Gastrocnemius medialis (tissue), 4 donors: ENCODE measurements at regions not wholly inside any gene's neighbourhood (a gene's known extent, or its start where the extent isn't known, plus 50 kb on each side); places are given as distances from the start of the nearest gene placed in this dataset.

Source experiments
- ATAC-seq, 2 donors: fragments of 150-250 bp; one replicate each; pipeline ENCODE4 v1.9.1; 2016
- DNase-seq, 2 donors: peaks; one replicate each; pipeline ENCODE4 v3.0.0-alpha.2; 2019
- H3K27ac ChIP-seq, 4 donors: fragments of 200-600 bp; sonication (generic); 1 replicate in 1 of 4; 2 replicates in 3 of 4; pipeline ENCODE4 v1.5.1; 2016 to 2018; ENCODE audit warnings: mild to moderate bottlenecking in 2 of 4, moderate library complexity in 1 of 4
- H3K27me3 ChIP-seq, 3 donors: fragments of 200-600 bp; sonication (generic) in 2 of 3; 1 replicate in 1 of 3; 2 replicates in 2 of 3; pipeline versions ENCODE4 v1.5.1 to v1.6.0; 2016 to 2019; ENCODE audit warnings: mild to moderate bottlenecking in 1 of 3, moderate library complexity in 1 of 3
- H3K36me3 ChIP-seq, 2 donors: fragments of 200-600 bp; sonication (generic) in 1 of 2; one replicate each; pipeline ENCODE4 v1.5.1; 2017 to 2018
- H3K4me1 ChIP-seq, 2 donors: fragments of 200-600 bp; sonication (generic) in 1 of 2; one replicate each; pipeline ENCODE4 v1.5.1; 2016 to 2017; ENCODE audit warnings: mild to moderate bottlenecking in 2 of 2
- H3K4me3 ChIP-seq, 4 donors: fragments of 200-600 bp; sonication (generic) in 3 of 4; 1 replicate in 1 of 4; 2 replicates in 3 of 4; pipeline ENCODE4 v1.5.1; 2016 to 2019; ENCODE audit warnings: mild to moderate bottlenecking in 2 of 4
- H3K9me3 ChIP-seq, 3 donors: fragments of 200-600 bp; sonication (generic) in 2 of 3; 1 replicate in 1 of 3; 2 replicates in 2 of 3; pipeline ENCODE4 v1.5.1; 2016 to 2019
- CTCF ChIP-seq, 5 experiments: fragments of 450-650 bp in 3 of 5; fragments of 200-600 bp in 2 of 5; sonication (generic) in 2 of 5; IDR thresholded peaks in 4 of 5; conservative IDR thresholded peaks in 1 of 5; 1 replicate in 4 of 5; 2 replicates in 1 of 5; pipeline ENCODE4 v1.5.1; 2016 to 2019; ENCODE audit warnings: antibody characterized with exemption in 5 of 5, mild to moderate bottlenecking in 3 of 5, moderate library complexity in 3 of 5
- POLR2A ChIP-seq, 2 donors: fragments of 450-650 bp; IDR thresholded peaks; one replicate each; pipeline ENCODE4 v1.6.1; 2017; ENCODE audit warnings: antibody characterized with exemption in 2 of 2, mild to moderate bottlenecking in 2 of 2, moderate library complexity in 2 of 2
- in situ Hi-C, 4 donors: fragments of 200-750 bp; cut with MboI; loops; one replicate each; pipeline versions ENCODE4 v1.15.0 to v1.8.0; 2017; ENCODE audit warnings: low sequenced_read_pairs in 4 of 4
- intact Hi-C: fragments of 100-400 bp; cut with DNase I; formaldehyde crosslinking; loops from one replicate; pipeline ENCODE4 v1.15.1; 2023; ENCODE audit warnings: low total_unique reads

DNA sequence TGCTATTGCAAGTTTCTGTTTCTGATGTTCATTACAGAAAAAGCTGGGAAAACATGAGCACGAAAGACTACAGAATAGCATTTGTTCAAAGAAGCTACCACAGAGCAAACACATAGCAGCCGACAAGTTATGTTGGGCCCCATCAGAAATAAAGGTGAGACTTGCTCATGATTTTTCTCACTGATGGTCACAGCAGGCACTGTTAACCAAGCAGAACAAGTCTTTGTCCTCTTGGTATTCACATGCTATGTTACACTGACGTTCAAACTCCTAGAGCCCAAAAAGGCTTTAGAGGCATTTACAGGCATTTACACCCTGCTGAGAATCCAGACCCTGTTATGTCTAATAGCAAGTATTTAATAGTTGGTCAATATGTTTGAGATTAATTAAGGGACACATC is 235.0 kb upstream of the HNMT start:
- in situ Hi-C loops = no loop called here
- no peaks in the 10 kb centered on the region for H3K4me1 ChIP-seq
- H3K36me3 ChIP-seq = no peaks in the 10 kb centered on the region
- TF ChIP-seq POLR2A (IDR thresholded peaks at IDR 0.05) (no peak), CTCF (IDR thresholded peaks at IDR 0.05 in 4 of 5, conservative IDR thresholded peaks at IDR 0.05 in 1 of 5) (no peak)
- ATAC-seq (no peak), DNase-seq (no peak)
- peaks cover 0 to 4% (median 0%) of the 10 kb centered on the region in 3 donors for H3K9me3 ChIP-seq
- no peak overlapping the region for H3K27ac ChIP-seq
- H3K4me3 ChIP-seq = no peak overlapping the region
- intact Hi-C loops = no loop called here
- no peaks in the 10 kb centered on the region for H3K27me3 ChIP-seq

DNA sequence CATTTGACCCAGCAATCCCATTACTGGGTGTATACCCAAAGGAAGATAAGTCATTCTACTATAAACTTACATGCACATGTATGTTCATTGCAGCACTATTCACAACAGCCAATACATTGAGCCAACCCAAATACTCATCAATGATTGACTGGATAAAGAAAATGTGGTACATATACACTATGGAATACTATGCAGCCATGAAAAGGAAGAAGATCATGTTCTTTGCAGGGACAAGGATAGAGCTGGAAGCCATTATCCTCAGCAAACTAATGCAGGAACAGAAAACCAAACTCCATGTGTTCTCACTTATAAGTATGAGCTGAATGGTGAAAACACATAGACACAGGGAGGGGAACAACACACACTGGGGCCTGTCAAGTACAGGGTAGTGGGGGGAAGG is 226.7 kb upstream of the HNMT start:
- H3K4me1 ChIP-seq = no peaks in the 10 kb centered on the region
- no peak overlapping the region for H3K4me3 ChIP-seq
- no peak for ATAC-seq
- H3K36me3 ChIP-seq = no peaks in the 10 kb centered on the region
- intact Hi-C loops = no loop called here
- DNase-seq = no peak
- H3K27ac ChIP-seq = no peak overlapping the region
- in situ Hi-C loops = no loop called here
- TF ChIP-seq POLR2A (IDR thresholded peaks at IDR 0.05) (no peak), CTCF (IDR thresholded peaks at IDR 0.05 in 4 of 5, conservative IDR thresholded peaks at IDR 0.05 in 1 of 5) (no peak)
- H3K27me3 ChIP-seq = no peaks in the 10 kb centered on the region
- no peaks in the 10 kb centered on the region for H3K9me3 ChIP-seq

GRCh38 chr2:137741784-137742362 is 222.4 kb upstream of the HNMT start:
- Histone ChIP-seq H3K4me1 (no peaks in the 10 kb centered on the region), H3K27ac (no peak overlapping the region), H3K9me3 (no peaks in the 10 kb centered on the region), H3K4me3 (no peak overlapping the region), H3K36me3 (no peaks in the 10 kb centered on the region), H3K27me3 (no peaks in the 10 kb centered on the region)
- ATAC-seq = no peak
- TF ChIP-seq CTCF (IDR thresholded peaks at IDR 0.05 in 4 of 5, conservative IDR thresholded peaks at IDR 0.05 in 1 of 5) (no peak), POLR2A (IDR thresholded peaks at IDR 0.05) (no peak)
- DNase-seq = no peak
- intact Hi-C loops = no loop called here
- in situ Hi-C loops = no loop called here

GRCh38 chr2:137747509-137747908 is 216.8 kb upstream of the HNMT start:
- ATAC-seq (no peak), DNase-seq (no peak)
- intact Hi-C loops = no loop called here
- no peaks in the 10 kb centered on the region for H3K36me3 ChIP-seq
- H3K4me3 ChIP-seq = no peak overlapping the region
- in situ Hi-C loops = no loop called here
- no peaks in the 10 kb centered on the region for H3K9me3 ChIP-seq
- no peak overlapping the region for H3K27ac ChIP-seq
- H3K27me3 ChIP-seq = no peaks in the 10 kb centered on the region
- TF ChIP-seq CTCF (IDR thresholded peaks at IDR 0.05 in 4 of 5, conservative IDR thresholded peaks at IDR 0.05 in 1 of 5) (no peak), POLR2A (IDR thresholded peaks at IDR 0.05) (no peak)
- H3K4me1 ChIP-seq = no peaks in the 10 kb centered on the region

GRCh38 chr2:137748533-137748932 is 215.7 kb upstream of the HNMT start:
- no peak overlapping the region for H3K27ac ChIP-seq
- in situ Hi-C loops = no loop called here
- no peaks in the 10 kb centered on the region for H3K36me3 ChIP-seq
- TF ChIP-seq POLR2A (IDR thresholded peaks at IDR 0.05) = no peak
- TF ChIP-seq CTCF (IDR thresholded peaks at IDR 0.05 in 4 of 5, conservative IDR thresholded peaks at IDR 0.05 in 1 of 5) = no peak
- H3K27me3 ChIP-seq = no peaks in the 10 kb centered on the region
- H3K4me1 ChIP-seq = no peaks in the 10 kb centered on the region
- ATAC-seq (no peak), DNase-seq (no peak)
- no peaks in the 10 kb centered on the region for H3K9me3 ChIP-seq
- intact Hi-C loops = no loop called here
- no peak overlapping the region for H3K4me3 ChIP-seq
